Neural crest cell (in vitro differentiated cells): ENCODE measurements at regions not wholly inside any gene's neighbourhood (a gene's known extent, or its start where the extent isn't known, plus 50 kb on each side); places are given as distances from the start of the nearest gene placed in this dataset.

Source experiments
- DNase-seq: peaks from one replicate; pipeline ENCODE4 v3.0.0; 2021; ENCODE audit warnings: low read depth, mixed read lengths, low spot score
- H3K27ac Mint-ChIP-seq: one replicate; pipeline ENCODE4 v1.8.0; 2021; ENCODE audit warnings: mild to moderate bottlenecking, mixed read lengths; ENCODE audit not compliant: unreplicated experiment
- H3K27me3 Mint-ChIP-seq: 2 replicates; pipeline ENCODE4 v1.8.0; 2021; ENCODE audit warnings: low read depth, mild to moderate bottlenecking, mixed read lengths
- H3K36me3 Mint-ChIP-seq: 2 replicates; pipeline ENCODE4 v1.8.0; 2021; ENCODE audit warnings: low read depth, mild to moderate bottlenecking, mixed read lengths
- H3K4me1 Mint-ChIP-seq: 2 replicates; pipeline ENCODE4 v1.8.0; 2021; ENCODE audit warnings: mixed read lengths
- H3K4me3 Mint-ChIP-seq: one replicate; pipeline ENCODE4 v1.8.0; 2021; ENCODE audit warnings: mild to moderate bottlenecking, mixed read lengths
- H3K9me3 Mint-ChIP-seq: 2 replicates; pipeline ENCODE4 v1.8.0; 2021; ENCODE audit warnings: mixed read lengths
- CTCF ChIP-seq: fragments of 200-600 bp; sonication (generic); conservative IDR thresholded peaks from 2 replicates; pipeline ENCODE4 v1.5.0; 2021; ENCODE audit warnings: antibody characterized with exemption, mild to moderate bottlenecking

GRCh38 chr11:109364851-109365250 is 57.1 kb upstream of the C11orf87 start:
- TF ChIP-seq CTCF: no peak
- DNase-seq: no peak
- Mint-ChIP-seq H3K27me3 (no peaks in the 10 kb centered on the region), H3K9me3 (peaks cover 6% of the 10 kb centered on the region), H3K4me1 (no peaks in the 10 kb centered on the region), H3K36me3 (no peaks in the 10 kb centered on the region), H3K27ac (no peak overlapping the region), H3K4me3 (no peak overlapping the region)

GRCh38 chr11:109371444-109372176 is 50.4 kb upstream of the C11orf87 start:
- no peak for DNase-seq
- Mint-ChIP-seq H3K27me3 (no peaks in the 10 kb centered on the region), H3K9me3 (peaks cover 7% of the 10 kb centered on the region), H3K4me3 (no peak overlapping the region), H3K36me3 (no peaks in the 10 kb centered on the region), H3K4me1 (no peaks in the 10 kb centered on the region), H3K27ac (no peak overlapping the region)
- TF ChIP-seq CTCF: no peak
